Chondrocyte (in vitro differentiated cells): ENCODE measurements at regions not wholly inside any gene's neighbourhood (a gene's known extent, or its start where the extent isn't known, plus 50 kb on each side); places are given as distances from the start of the nearest gene placed in this dataset.

Source experiments
- DNase-seq: peaks from one replicate; pipeline ENCODE4 v3.0.0; 2021; ENCODE audit warnings: mixed read lengths, low spot score
- H3K27ac Mint-ChIP-seq: one replicate; pipeline ENCODE4 v1.8.0; 2021; ENCODE audit warnings: mild to moderate bottlenecking, moderate library complexity, mixed read lengths; ENCODE audit not compliant: unreplicated experiment
- H3K27me3 Mint-ChIP-seq: 2 replicates; pipeline ENCODE4 v1.8.0; 2021; ENCODE audit warnings: low read depth, mixed read lengths
- H3K36me3 Mint-ChIP-seq: 2 replicates; pipeline ENCODE4 v1.8.0; 2021; ENCODE audit warnings: low read depth, mixed read lengths
- H3K4me1 Mint-ChIP-seq: 2 replicates; pipeline ENCODE4 v1.8.0; 2021; ENCODE audit warnings: low read depth, mild to moderate bottlenecking, mixed read lengths
- H3K4me3 Mint-ChIP-seq: one replicate; pipeline ENCODE4 v1.8.0; 2021; ENCODE audit warnings: mild to moderate bottlenecking, moderate library complexity, mixed read lengths; ENCODE audit not compliant: unreplicated experiment
- H3K9me3 Mint-ChIP-seq: 2 replicates; pipeline ENCODE4 v1.8.0; 2021; ENCODE audit warnings: low read depth, mixed read lengths
- CTCF ChIP-seq: fragments of 200-600 bp; sonication (generic); IDR thresholded peaks from 2 replicates; pipeline ENCODE4 v1.5.0; 2021; ENCODE audit warnings: antibody characterized with exemption, mild to moderate bottlenecking, moderate library complexity

GRCh38 chr9:118306801-118307200 is 602.6 kb downstream of the TLR4 start:
- Mint-ChIP-seq H3K9me3 (no peaks in the 10 kb centered on the region), H3K4me3 (no peak overlapping the region), H3K4me1 (no peaks in the 10 kb centered on the region), H3K27me3 (no peaks in the 10 kb centered on the region), H3K36me3 (no peaks in the 10 kb centered on the region), H3K27ac (no peak overlapping the region)
- no peak for DNase-seq
- TF ChIP-seq CTCF, result no peak

GRCh38 chr9:118313965-118314364 is 609.8 kb downstream of the TLR4 start:
- no peak overlapping the region for H3K4me3 Mint-ChIP-seq
- TF ChIP-seq CTCF, result no peak
- H3K27ac Mint-ChIP-seq, result no peak overlapping the region
- peaks cover 3% of the 10 kb centered on the region for H3K27me3 Mint-ChIP-seq
- H3K9me3 Mint-ChIP-seq, result no peaks in the 10 kb centered on the region
- DNase-seq, result no peak
- no peaks in the 10 kb centered on the region for H3K4me1 Mint-ChIP-seq
- no peaks in the 10 kb centered on the region for H3K36me3 Mint-ChIP-seq

- TF ChIP-seq CTCF, result no peak
Measured at GRCh38 chr9:118316831-118317343, 612.7 kb downstream of the TLR4 start.

GRCh38 chr9:118318770-118319431 is 614.7 kb downstream of the TLR4 start:
- H3K4me1 Mint-ChIP-seq, result no peaks in the 10 kb centered on the region
- DNase-seq, result no peak
- no peak overlapping the region for H3K4me3 Mint-ChIP-seq

More at GRCh38 chr9:118316831-118317343, 612.7 kb downstream of the TLR4 start:
- DNase-seq, result no peak
- no peak overlapping the region for H3K27ac Mint-ChIP-seq
- no peaks in the 10 kb centered on the region for H3K4me1 Mint-ChIP-seq
- H3K4me3 Mint-ChIP-seq, result no peak overlapping the region
- peaks cover 3% of the 10 kb centered on the region for H3K27me3 Mint-ChIP-seq
- H3K36me3 Mint-ChIP-seq, result no peaks in the 10 kb centered on the region
- H3K9me3 Mint-ChIP-seq, result no peaks in the 10 kb centered on the region

GRCh38 chr9:118321788-118322187 is 617.6 kb downstream of the TLR4 start:
- TF ChIP-seq CTCF, result no peak
- no peak for DNase-seq
- H3K4me1 Mint-ChIP-seq, result no peaks in the 10 kb centered on the region
- H3K36me3 Mint-ChIP-seq, result no peaks in the 10 kb centered on the region
- no peak overlapping the region for H3K27ac Mint-ChIP-seq
- H3K4me3 Mint-ChIP-seq, result no peak overlapping the region
- no peaks in the 10 kb centered on the region for H3K9me3 Mint-ChIP-seq
- no peaks in the 10 kb centered on the region for H3K27me3 Mint-ChIP-seq

More at GRCh38 chr9:118318770-118319431, 614.7 kb downstream of the TLR4 start:
- H3K27me3 Mint-ChIP-seq, result peaks cover 3% of the 10 kb centered on the region
- H3K27ac Mint-ChIP-seq, result no peak overlapping the region
- H3K9me3 Mint-ChIP-seq, result no peaks in the 10 kb centered on the region
- no peak for TF ChIP-seq CTCF
- H3K36me3 Mint-ChIP-seq, result no peaks in the 10 kb centered on the region
